SK-N-SH treated with all-trans-retinoic acid at 6 μM for 48 hours (cell line): ENCODE measurements at regions not wholly inside any gene's neighbourhood (a gene's known extent, or its start where the extent isn't known, plus 50 kb on each side); places are given as distances from the start of the nearest gene placed in this dataset.

Experiments used
- ARNTL ChIP-seq: fragments of 450-650 bp; formaldehyde crosslinking; IDR thresholded peaks from 2 replicates; pipeline ENCODE4 v1.5.0; 2020; ENCODE audit warnings: low read depth, mild to moderate bottlenecking, moderate library complexity, borderline replicate concordance
- OSR1 ChIP-seq: fragments of 250-450 bp; sonication (Bioruptor Pico); IDR thresholded peaks from 2 replicates; pipeline ENCODE4 v1.8.0; 2022; ENCODE audit warnings: moderate library complexity, mild to moderate bottlenecking, inconsistent platforms
- RARB ChIP-seq: fragments of 250-450 bp; sonication (Bioruptor Pico); IDR thresholded peaks from 2 replicates; pipeline ENCODE4 v1.8.0; 2021; ENCODE audit warnings: mild to moderate bottlenecking, moderate library complexity
- ZFP3 ChIP-seq: fragments of 250-450 bp; sonication (Bioruptor Pico); IDR thresholded peaks from 2 replicates; pipeline ENCODE4 v1.5.0; 2020; ENCODE audit warnings: mild to moderate bottlenecking, moderate library complexity
- TF ChIP-seq, protein P1 (sequence below): fragments of 250-450 bp; sonication (Bioruptor Pico); IDR thresholded peaks from 2 replicates; pipeline ENCODE4 v1.8.0; 2021; ENCODE audit warnings: low read depth, mild to moderate bottlenecking, moderate library complexity, borderline replicate concordance

GRCh38 chr7:80053124-80053523 lies 81.5 kb upstream of the GNAI1 start:
- TF ChIP-seq, protein P1, sequence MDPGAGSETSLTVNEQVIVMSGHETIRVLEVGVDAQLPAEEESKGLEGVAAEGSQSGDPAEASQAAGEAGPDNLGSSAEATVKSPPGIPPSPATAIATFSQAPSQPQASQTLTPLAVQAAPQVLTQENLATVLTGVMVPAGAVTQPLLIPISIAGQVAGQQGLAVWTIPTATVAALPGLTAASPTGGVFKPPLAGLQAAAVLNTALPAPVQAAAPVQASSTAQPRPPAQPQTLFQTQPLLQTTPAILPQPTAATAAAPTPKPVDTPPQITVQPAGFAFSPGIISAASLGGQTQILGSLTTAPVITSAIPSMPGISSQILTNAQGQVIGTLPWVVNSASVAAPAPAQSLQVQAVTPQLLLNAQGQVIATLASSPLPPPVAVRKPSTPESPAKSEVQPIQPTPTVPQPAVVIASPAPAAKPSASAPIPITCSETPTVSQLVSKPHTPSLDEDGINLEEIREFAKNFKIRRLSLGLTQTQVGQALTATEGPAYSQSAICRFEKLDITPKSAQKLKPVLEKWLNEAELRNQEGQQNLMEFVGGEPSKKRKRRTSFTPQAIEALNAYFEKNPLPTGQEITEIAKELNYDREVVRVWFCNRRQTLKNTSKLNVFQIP (CRISPR knock-in tag) = no peak
- no peak for TF ChIP-seq ZFP3
- no peak for TF ChIP-seq ARNTL (CRISPR knock-in tag)
- TF ChIP-seq OSR1 (CRISPR knock-in tag) = no peak
- TF ChIP-seq RARB (CRISPR knock-in tag) = no peak
